ENCODE measurements at regions not wholly inside any gene's neighbourhood (a gene's known extent, or its start where the extent isn't known, plus 50 kb on each side); places are given as distances from the start of the nearest gene placed in this dataset.

GRCh38 chr4:41883988-41884734 is 51.1 kb upstream of the TMEM33 start:
- DNase-seq (ENCODE audit: low spot score) = no peak

GRCh38 chr4:41882625-41883347 is 52.4 kb upstream of the TMEM33 start:
- DNase-seq (ENCODE audit: low spot score) = no peak

- DNase-seq (ENCODE audit: low spot score) = no peak
These were observed 53.1 kb upstream of the TMEM33 start for GRCh38 chr4:41881981-41882624.

- DNase-seq (ENCODE audit: low spot score) = no peak
These were observed 54.1 kb upstream of the TMEM33 start for GRCh38 chr4:41880840-41881831.

GRCh38 chr4:41880022-41880837 is 55.0 kb upstream of the TMEM33 start:
- no peak for DNase-seq (ENCODE audit: low spot score)

- no peak for DNase-seq (ENCODE audit: low spot score)
These were observed 55.7 kb upstream of the TMEM33 start for GRCh38 chr4:41879552-41879951.

- no peak for DNase-seq (ENCODE audit: low spot score)
These were observed 56.2 kb upstream of the TMEM33 start for GRCh38 chr4:41878991-41879491.

GRCh38 chr4:41878170-41878969 is 56.9 kb upstream of the TMEM33 start:
- no peak for DNase-seq (ENCODE audit: low spot score)

- no peak for DNase-seq (ENCODE audit: low spot score)
These were observed 58.0 kb upstream of the TMEM33 start for GRCh38 chr4:41877020-41877796.

GRCh38 chr4:41874873-41875272 is 60.4 kb upstream of the TMEM33 start:
- DNase-seq (ENCODE audit: low spot score) = no peak

- DNase-seq (ENCODE audit: low spot score) = no peak
These were observed 60.8 kb upstream of the TMEM33 start for GRCh38 chr4:41874398-41874797.

GRCh38 chr4:41873380-41874295 is 61.6 kb upstream of the TMEM33 start:
- no peak for DNase-seq (ENCODE audit: low spot score)

- DNase-seq (ENCODE audit: low spot score) = no peak
These were observed 65.2 kb upstream of the TMEM33 start for GRCh38 chr4:41870035-41870434.

GRCh38 chr4:41866799-41867677 is 68.2 kb upstream of the TMEM33 start:
- DNase-seq (ENCODE audit: low spot score) = no peak

GRCh38 chr4:41865981-41866798 is 69.0 kb upstream of the TMEM33 start:
- DNase-seq (ENCODE audit: low spot score) = no peak
